HepG2 (cell line): ENCODE measurements at regions not wholly inside any gene's neighbourhood (a gene's known extent, or its start where the extent isn't known, plus 50 kb on each side); places are given as distances from the start of the nearest gene placed in this dataset.

Source experiments
- ARNT ChIP-seq: fragments of 450-650 bp; IDR thresholded peaks from 2 replicates; pipeline ENCODE4 v1.6.1; 2017
- ATRX ChIP-seq: sonication (generic); formaldehyde crosslinking; IDR thresholded peaks from 2 replicates; pipeline ENCODE4 v1.4.0; 2020; ENCODE audit warnings: missing genetic modification reagents, borderline replicate concordance
- NFE2 ChIP-seq: sonication (generic); formaldehyde crosslinking; IDR thresholded peaks from 2 replicates; pipeline ENCODE4 v1.4.0; 2020; ENCODE audit warnings: missing genetic modification reagents
- NPAS2 ChIP-seq: sonication (generic); formaldehyde crosslinking; IDR thresholded peaks from 2 replicates; pipeline ENCODE4 v1.8.0; 2022; ENCODE audit warnings: mild to moderate bottlenecking, missing genetic modification reagents, borderline replicate concordance
- SOX6 ChIP-seq, 2 experiments: fragments of 450-650 bp in 1 of 2; sonication (generic) in 1 of 2; formaldehyde crosslinking in 1 of 2; IDR thresholded peaks; 2 replicates each; pipeline versions ENCODE4 v1.4.0 to v1.6.1; 2017 to 2020; ENCODE audit warnings: antibody characterized with exemption in 1 of 2, mild to moderate bottlenecking in 1 of 2, missing genetic modification reagents in 1 of 2
- TBP ChIP-seq: sonication (generic); formaldehyde crosslinking; IDR thresholded peaks from 2 replicates; pipeline ENCODE4 v1.5.0; 2020; ENCODE audit warnings: missing genetic modification reagents
- ZNF207 ChIP-seq: fragments of 450-650 bp; IDR thresholded peaks from 2 replicates; pipeline ENCODE4 v1.6.1; 2016; ENCODE audit warnings: antibody characterized with exemption, borderline replicate concordance
- ZNF781 ChIP-seq: sonication (generic); formaldehyde crosslinking; IDR thresholded peaks from 2 replicates; pipeline ENCODE4 v1.5.1; 2020; ENCODE audit warnings: borderline replicate concordance, mild to moderate bottlenecking, missing genetic modification reagents; ENCODE audit errors: not compliant biosample characterization
- TF ChIP-seq, protein P1 (sequence below), 2 experiments: fragments of 450-650 bp in 1 of 2; sonication (generic) in 1 of 2; formaldehyde crosslinking in 1 of 2; IDR thresholded peaks; 2 replicates each; pipeline versions ENCODE4 v1.6.1 to v1.8.0; 2016 to 2022; ENCODE audit warnings: antibody characterized with exemption in 1 of 2, mild to moderate bottlenecking in 1 of 2, missing genetic modification reagents in 1 of 2
- TF ChIP-seq, protein P2 (sequence below): sonication (generic); formaldehyde crosslinking; IDR thresholded peaks from 2 replicates; pipeline ENCODE4 v1.8.0; 2022; ENCODE audit warnings: mild to moderate bottlenecking, missing genetic modification reagents, moderate library complexity
- TF ChIP-seq, protein P3 (sequence below): sonication (generic); formaldehyde crosslinking; IDR thresholded peaks from 2 replicates; pipeline ENCODE4 v1.4.0; 2020; ENCODE audit warnings: missing genetic modification reagents, borderline replicate concordance
- TF ChIP-seq, protein P4 (sequence below): sonication (generic); formaldehyde crosslinking; IDR thresholded peaks from 2 replicates; pipeline ENCODE4 v1.5.0; 2020; ENCODE audit warnings: mild to moderate bottlenecking, missing genetic modification reagents
- TF ChIP-seq, protein P5 (sequence below): sonication (generic); formaldehyde crosslinking; IDR thresholded peaks from 2 replicates; pipeline ENCODE4 v1.5.0; 2020; ENCODE audit warnings: missing genetic modification reagents

DNA sequence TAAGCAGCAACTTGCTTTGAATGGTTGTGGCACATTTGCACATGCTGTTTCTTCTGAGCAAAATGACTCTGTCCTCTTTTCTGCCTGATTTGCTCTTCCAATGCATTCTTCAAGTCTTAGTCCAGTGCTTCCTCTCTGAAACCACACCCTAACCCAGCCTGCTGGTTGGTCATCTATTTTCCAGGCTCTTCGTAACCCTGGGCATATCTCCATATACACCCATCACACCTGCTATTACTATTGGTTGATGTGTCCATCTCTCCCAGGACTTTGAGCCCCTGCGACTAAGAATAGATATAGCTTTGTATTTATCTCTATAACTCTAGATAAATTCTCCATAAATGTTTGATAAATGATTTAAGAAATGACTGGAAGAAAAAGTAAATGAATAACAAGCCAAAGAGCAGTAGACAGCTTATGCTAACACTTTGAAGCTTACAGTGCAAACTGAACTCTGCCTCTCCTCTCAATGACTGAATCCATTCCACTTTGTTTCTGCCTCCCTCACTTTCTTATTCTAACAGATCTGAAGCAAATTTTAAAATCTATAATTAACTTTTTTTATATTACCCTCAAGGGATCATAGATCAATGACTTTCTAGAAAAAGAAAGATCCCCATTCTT lies 59.7 kb upstream of the NT5E start (continued):
- TF ChIP-seq, protein P1, sequence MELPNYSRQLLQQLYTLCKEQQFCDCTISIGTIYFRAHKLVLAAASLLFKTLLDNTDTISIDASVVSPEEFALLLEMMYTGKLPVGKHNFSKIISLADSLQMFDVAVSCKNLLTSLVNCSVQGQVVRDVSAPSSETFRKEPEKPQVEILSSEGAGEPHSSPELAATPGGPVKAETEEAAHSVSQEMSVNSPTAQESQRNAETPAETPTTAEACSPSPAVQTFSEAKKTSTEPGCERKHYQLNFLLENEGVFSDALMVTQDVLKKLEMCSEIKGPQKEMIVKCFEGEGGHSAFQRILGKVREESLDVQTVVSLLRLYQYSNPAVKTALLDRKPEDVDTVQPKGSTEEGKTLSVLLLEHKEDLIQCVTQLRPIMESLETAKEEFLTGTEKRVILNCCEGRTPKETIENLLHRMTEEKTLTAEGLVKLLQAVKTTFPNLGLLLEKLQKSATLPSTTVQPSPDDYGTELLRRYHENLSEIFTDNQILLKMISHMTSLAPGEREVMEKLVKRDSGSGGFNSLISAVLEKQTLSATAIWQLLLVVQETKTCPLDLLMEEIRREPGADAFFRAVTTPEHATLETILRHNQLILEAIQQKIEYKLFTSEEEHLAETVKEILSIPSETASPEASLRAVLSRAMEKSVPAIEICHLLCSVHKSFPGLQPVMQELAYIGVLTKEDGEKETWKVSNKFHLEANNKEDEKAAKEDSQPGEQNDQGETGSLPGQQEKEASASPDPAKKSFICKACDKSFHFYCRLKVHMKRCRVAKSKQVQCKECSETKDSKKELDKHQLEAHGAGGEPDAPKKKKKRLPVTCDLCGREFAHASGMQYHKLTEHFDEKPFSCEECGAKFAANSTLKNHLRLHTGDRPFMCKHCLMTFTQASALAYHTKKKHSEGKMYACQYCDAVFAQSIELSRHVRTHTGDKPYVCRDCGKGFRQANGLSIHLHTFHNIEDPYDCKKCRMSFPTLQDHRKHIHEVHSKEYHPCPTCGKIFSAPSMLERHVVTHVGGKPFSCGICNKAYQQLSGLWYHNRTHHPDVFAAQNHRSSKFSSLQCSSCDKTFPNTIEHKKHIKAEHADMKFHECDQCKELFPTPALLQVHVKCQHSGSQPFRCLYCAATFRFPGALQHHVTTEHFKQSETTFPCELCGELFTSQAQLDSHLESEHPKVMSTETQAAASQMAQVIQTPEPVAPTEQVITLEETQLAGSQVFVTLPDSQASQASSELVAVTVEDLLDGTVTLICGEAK (IDR thresholded peaks at IDR 0.05), result no peak
- TF ChIP-seq, protein P1 (CRISPR knock-in tag; IDR thresholded peaks at IDR 0.05), result no peak
- TF ChIP-seq ATRX (no peak), SOX6 (IDR thresholded peaks at IDR 0.05) (no peak), SOX6 (CRISPR knock-in tag; IDR thresholded peaks at IDR 0.05) (0 out of 2 replicates have a peak, but pooled peaks have one; percentile 7), ZNF781 (no peak), ARNT (no peak), ZNF207 (no peak), TBP (CRISPR knock-in tag) (no peak), NPAS2 (CRISPR knock-in tag) (no peak), NFE2 (CRISPR knock-in tag) (no peak)
- TF ChIP-seq, protein P2, sequence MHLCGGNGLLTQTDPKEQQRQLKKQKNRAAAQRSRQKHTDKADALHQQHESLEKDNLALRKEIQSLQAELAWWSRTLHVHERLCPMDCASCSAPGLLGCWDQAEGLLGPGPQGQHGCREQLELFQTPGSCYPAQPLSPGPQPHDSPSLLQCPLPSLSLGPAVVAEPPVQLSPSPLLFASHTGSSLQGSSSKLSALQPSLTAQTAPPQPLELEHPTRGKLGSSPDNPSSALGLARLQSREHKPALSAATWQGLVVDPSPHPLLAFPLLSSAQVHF (CRISPR knock-in tag), result no peak
- TF ChIP-seq, protein P3, sequence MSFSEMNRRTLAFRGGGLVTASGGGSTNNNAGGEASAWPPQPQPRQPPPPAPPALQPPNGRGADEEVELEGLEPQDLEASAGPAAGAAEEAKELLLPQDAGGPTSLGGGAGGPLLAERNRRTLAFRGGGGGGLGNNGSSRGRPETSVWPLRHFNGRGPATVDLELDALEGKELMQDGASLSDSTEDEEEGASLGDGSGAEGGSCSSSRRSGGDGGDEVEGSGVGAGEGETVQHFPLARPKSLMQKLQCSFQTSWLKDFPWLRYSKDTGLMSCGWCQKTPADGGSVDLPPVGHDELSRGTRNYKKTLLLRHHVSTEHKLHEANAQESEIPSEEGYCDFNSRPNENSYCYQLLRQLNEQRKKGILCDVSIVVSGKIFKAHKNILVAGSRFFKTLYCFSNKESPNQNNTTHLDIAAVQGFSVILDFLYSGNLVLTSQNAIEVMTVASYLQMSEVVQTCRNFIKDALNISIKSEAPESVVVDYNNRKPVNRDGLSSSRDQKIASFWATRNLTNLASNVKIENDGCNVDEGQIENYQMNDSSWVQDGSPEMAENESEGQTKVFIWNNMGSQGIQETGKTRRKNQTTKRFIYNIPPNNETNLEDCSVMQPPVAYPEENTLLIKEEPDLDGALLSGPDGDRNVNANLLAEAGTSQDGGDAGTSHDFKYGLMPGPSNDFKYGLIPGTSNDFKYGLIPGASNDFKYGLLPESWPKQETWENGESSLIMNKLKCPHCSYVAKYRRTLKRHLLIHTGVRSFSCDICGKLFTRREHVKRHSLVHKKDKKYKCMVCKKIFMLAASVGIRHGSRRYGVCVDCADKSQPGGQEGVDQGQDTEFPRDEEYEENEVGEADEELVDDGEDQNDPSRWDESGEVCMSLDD (CRISPR knock-in tag), result no peak
- TF ChIP-seq, protein P4, sequence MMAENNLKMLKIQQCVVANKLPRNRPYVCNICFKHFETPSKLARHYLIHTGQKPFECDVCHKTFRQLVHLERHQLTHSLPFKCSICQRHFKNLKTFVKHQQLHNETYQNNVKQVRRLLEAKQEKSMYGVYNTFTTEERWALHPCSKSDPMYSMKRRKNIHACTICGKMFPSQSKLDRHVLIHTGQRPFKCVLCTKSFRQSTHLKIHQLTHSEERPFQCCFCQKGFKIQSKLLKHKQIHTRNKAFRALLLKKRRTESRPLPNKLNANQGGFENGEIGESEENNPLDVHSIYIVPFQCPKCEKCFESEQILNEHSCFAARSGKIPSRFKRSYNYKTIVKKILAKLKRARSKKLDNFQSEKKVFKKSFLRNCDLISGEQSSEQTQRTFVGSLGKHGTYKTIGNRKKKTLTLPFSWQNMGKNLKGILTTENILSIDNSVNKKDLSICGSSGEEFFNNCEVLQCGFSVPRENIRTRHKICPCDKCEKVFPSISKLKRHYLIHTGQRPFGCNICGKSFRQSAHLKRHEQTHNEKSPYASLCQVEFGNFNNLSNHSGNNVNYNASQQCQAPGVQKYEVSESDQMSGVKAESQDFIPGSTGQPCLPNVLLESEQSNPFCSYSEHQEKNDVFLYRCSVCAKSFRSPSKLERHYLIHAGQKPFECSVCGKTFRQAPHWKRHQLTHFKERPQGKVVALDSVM (CRISPR knock-in tag), result no peak
- TF ChIP-seq, protein P5, sequence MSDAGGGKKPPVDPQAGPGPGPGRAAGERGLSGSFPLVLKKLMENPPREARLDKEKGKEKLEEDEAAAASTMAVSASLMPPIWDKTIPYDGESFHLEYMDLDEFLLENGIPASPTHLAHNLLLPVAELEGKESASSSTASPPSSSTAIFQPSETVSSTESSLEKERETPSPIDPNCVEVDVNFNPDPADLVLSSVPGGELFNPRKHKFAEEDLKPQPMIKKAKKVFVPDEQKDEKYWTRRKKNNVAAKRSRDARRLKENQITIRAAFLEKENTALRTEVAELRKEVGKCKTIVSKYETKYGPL (CRISPR knock-in tag), result no peak
